Prostate gland (tissue), 2 donors: ENCODE measurements at regions not wholly inside any gene's neighbourhood (a gene's known extent, or its start where the extent isn't known, plus 50 kb on each side); places are given as distances from the start of the nearest gene placed in this dataset.

Experiments
- DNase-seq: peaks from one replicate; pipeline ENCODE4 v3.0.0-alpha.2; 2019; ENCODE audit warnings: low spot score
- H3K27ac ChIP-seq, 2 donors: fragments of 200-600 bp; sonication (generic); 2 replicates each; pipeline ENCODE4 v1.5.1; 2017 to 2019
- H3K27me3 ChIP-seq: fragments of 200-600 bp; sonication (generic); replicated peaks from 2 replicates; pipeline ENCODE4 v1.5.1; 2019; ENCODE audit not compliant: insufficient read depth
- H3K36me3 ChIP-seq, 2 donors: fragments of 200-600 bp; sonication (generic); 1 replicate in 1 of 2; 2 replicates in 1 of 2; pipeline versions ENCODE4 v1.5.1 to v1.8.1; 2017 to 2019
- H3K4me1 ChIP-seq: fragments of 200-600 bp; sonication (generic); replicated peaks from 2 replicates; pipeline ENCODE4 v1.5.1; 2019
- H3K4me3 ChIP-seq, 2 donors: fragments of 200-600 bp; sonication (generic); 2 replicates each; pipeline ENCODE4 v1.5.1; 2017 to 2019
- H3K9me3 ChIP-seq: fragments of 200-600 bp; sonication (generic); 2 replicates; pipeline ENCODE4 v1.5.1; 2017
- POLR2A ChIP-seq: fragments of 450-650 bp; IDR thresholded peaks from one replicate; pipeline ENCODE4 v1.6.1; 2016; ENCODE audit warnings: antibody characterized with exemption, mild to moderate bottlenecking
- POLR2AphosphoS5 ChIP-seq: sonication (generic); formaldehyde crosslinking; IDR thresholded peaks from one replicate; pipeline ENCODE4 v1.6.1; 2017; ENCODE audit warnings: antibody characterized with exemption
- WGBS: methylation state at CpG from one replicate; pipeline ENCODE4 v1.1.5; 2018; 5-methylcytosine and 5-hydroxymethylcytosine counted together
- intact Hi-C: fragments of 100-400 bp; cut with DNase I; formaldehyde crosslinking; loops from one replicate; pipeline ENCODE4 v1.14.2; 2022
- TF ChIP-seq, protein P1 (sequence below), 4 experiments: fragments of 200-600 bp in 2 of 4; fragments of 450-650 bp in 2 of 4; sonication (generic) in 2 of 4; IDR thresholded peaks; 1 replicate in 3 of 4; 2 replicates in 1 of 4; pipeline ENCODE4 v1.5.1; 2016 to 2019; ENCODE audit warnings: antibody characterized with exemption in 4 of 4, mild to moderate bottlenecking in 2 of 4, moderate library complexity in 2 of 4

- DNase-seq = no peak
- TF ChIP-seq POLR2A (no peak), POLR2AphosphoS5 (no peak)
- TF ChIP-seq, protein P1, sequence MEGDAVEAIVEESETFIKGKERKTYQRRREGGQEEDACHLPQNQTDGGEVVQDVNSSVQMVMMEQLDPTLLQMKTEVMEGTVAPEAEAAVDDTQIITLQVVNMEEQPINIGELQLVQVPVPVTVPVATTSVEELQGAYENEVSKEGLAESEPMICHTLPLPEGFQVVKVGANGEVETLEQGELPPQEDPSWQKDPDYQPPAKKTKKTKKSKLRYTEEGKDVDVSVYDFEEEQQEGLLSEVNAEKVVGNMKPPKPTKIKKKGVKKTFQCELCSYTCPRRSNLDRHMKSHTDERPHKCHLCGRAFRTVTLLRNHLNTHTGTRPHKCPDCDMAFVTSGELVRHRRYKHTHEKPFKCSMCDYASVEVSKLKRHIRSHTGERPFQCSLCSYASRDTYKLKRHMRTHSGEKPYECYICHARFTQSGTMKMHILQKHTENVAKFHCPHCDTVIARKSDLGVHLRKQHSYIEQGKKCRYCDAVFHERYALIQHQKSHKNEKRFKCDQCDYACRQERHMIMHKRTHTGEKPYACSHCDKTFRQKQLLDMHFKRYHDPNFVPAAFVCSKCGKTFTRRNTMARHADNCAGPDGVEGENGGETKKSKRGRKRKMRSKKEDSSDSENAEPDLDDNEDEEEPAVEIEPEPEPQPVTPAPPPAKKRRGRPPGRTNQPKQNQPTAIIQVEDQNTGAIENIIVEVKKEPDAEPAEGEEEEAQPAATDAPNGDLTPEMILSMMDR (IDR thresholded peaks at IDR 0.05) = no peak
- 12% methylated on average over 6 of the region's 6 CpGs for WGBS
Measured at GRCh38 chr18:2258954-2259353, 312.4 kb downstream of the METTL4 start.

GRCh38 chr18:2263303-2263890, 307.9 kb downstream of the METTL4 start:
- WGBS = 94% methylated on average over 8 of the region's 8 CpGs
- H3K9me3 ChIP-seq = no peaks in the 10 kb centered on the region
- H3K4me1 ChIP-seq = no peaks in the 10 kb centered on the region
- H3K4me3 ChIP-seq = no peak overlapping the region
- no peaks in the 10 kb centered on the region for H3K27me3 ChIP-seq
- intact Hi-C loops = no loop called here
- TF ChIP-seq, protein P1 (IDR thresholded peaks at IDR 0.05) = no peak
- TF ChIP-seq POLR2A (no peak), POLR2AphosphoS5 (no peak)
- H3K27ac ChIP-seq = no peak overlapping the region
- DNase-seq = no peak
- H3K36me3 ChIP-seq = no peaks in the 10 kb centered on the region

More at GRCh38 chr18:2258954-2259353, 312.4 kb downstream of the METTL4 start:
- Histone ChIP-seq H3K36me3 (no peaks in the 10 kb centered on the region), H3K27ac (no peak overlapping the region), H3K4me1 (no peaks in the 10 kb centered on the region), H3K9me3 (no peaks in the 10 kb centered on the region), H3K27me3 (no peaks in the 10 kb centered on the region), H3K4me3 (no peak overlapping the region)
- intact Hi-C loops = no loop called here

GRCh38 chr18:2274613-2275012, 296.7 kb downstream of the METTL4 start:
- intact Hi-C loops = no loop called here
- Histone ChIP-seq H3K36me3 (no peaks in the 10 kb centered on the region), H3K4me1 (no peaks in the 10 kb centered on the region), H3K4me3 (no peak overlapping the region), H3K9me3 (no peaks in the 10 kb centered on the region), H3K27me3 (no peaks in the 10 kb centered on the region), H3K27ac (no peak overlapping the region)
- no peak for DNase-seq
- TF ChIP-seq, protein P1 (IDR thresholded peaks at IDR 0.05) = no peak
- TF ChIP-seq POLR2AphosphoS5 = no peak
- no peak for TF ChIP-seq POLR2A
- WGBS = 56% methylated on average over 2 of the region's 2 CpGs

- WGBS = 27% methylated on average over 1 of the region's 1 CpG
- Histone ChIP-seq H3K4me3 (no peak overlapping the region), H3K9me3 (no peaks in the 10 kb centered on the region), H3K36me3 (no peaks in the 10 kb centered on the region), H3K27me3 (no peaks in the 10 kb centered on the region), H3K4me1 (no peaks in the 10 kb centered on the region), H3K27ac (no peak overlapping the region)
- intact Hi-C loops = no loop called here
- no peak for TF ChIP-seq POLR2A
- TF ChIP-seq, protein P1 (IDR thresholded peaks at IDR 0.05) = no peak
- TF ChIP-seq POLR2AphosphoS5 = no peak
- DNase-seq = no peak
Measured at GRCh38 chr18:2281086-2281485, 290.2 kb downstream of the METTL4 start.

- no peaks in the 10 kb centered on the region for H3K9me3 ChIP-seq
- no peaks in the 10 kb centered on the region for H3K36me3 ChIP-seq
- H3K27me3 ChIP-seq = no peaks in the 10 kb centered on the region
- H3K27ac ChIP-seq = no peak overlapping the region
- intact Hi-C loops = no loop called here
- 67% methylated on average over 11 of the region's 11 CpGs for WGBS
- no peak overlapping the region for H3K4me3 ChIP-seq
- no peak for DNase-seq
- TF ChIP-seq, protein P1 (IDR thresholded peaks at IDR 0.05) = no peak
- TF ChIP-seq POLR2AphosphoS5 (no peak), POLR2A (no peak)
- no peaks in the 10 kb centered on the region for H3K4me1 ChIP-seq
Measured at GRCh38 chr18:2281523-2282199, 289.6 kb downstream of the METTL4 start.
